ENCODE measurements at regions not wholly inside any gene's neighbourhood (a gene's known extent, or its start where the extent isn't known, plus 50 kb on each side); places are given as distances from the start of the nearest gene placed in this dataset.

GRCh38 chr2:42923580-42924417 is 131.4 kb upstream of the HAAO start:
- no peak overlapping the region for H3K4me3 ChIP-seq (ENCODE audit: low read length)
- H3K9me3 ChIP-seq (ENCODE audit: control insufficient read depth, low read depth, low read length) = peaks cover 4% of the 10 kb centered on the region
- H3K27ac ChIP-seq (ENCODE audit: low read length) = peak overlapping the region; percentile 82
- no peak for DNase-seq
- peaks cover 66% of the 10 kb centered on the region for H3K4me1 ChIP-seq (ENCODE audit: control insufficient read depth, insufficient read depth, low read length)
- WGBS (ENCODE audit: insufficient coverage, low lambda C conversion rate) = no CpG with 5 or more reads among the region's 5 CpGs
- no peaks in the 10 kb centered on the region for H3K36me3 ChIP-seq (ENCODE audit: control insufficient read depth, insufficient read depth, low read length)
- no peaks in the 10 kb centered on the region for H3K27me3 ChIP-seq (ENCODE audit: control insufficient read depth, insufficient read depth, low read length)

- no peak for DNase-seq
- 71% methylated on average over 2 of the region's 6 CpGs for WGBS (ENCODE audit: insufficient coverage, low lambda C conversion rate)
These were observed 130.6 kb upstream of the HAAO start for GRCh38 chr2:42922790-42923579.

GRCh38 chr2:42922293-42922692 is 129.9 kb upstream of the HAAO start:
- Histone ChIP-seq H3K27me3 (ENCODE audit: control insufficient read depth, insufficient read depth, low read length) (no peaks in the 10 kb centered on the region), H3K4me3 (ENCODE audit: low read length) (no peak overlapping the region), H3K4me1 (ENCODE audit: control insufficient read depth, insufficient read depth, low read length) (peaks cover 51% of the 10 kb centered on the region), H3K27ac (ENCODE audit: low read length) (no peak overlapping the region), H3K9me3 (ENCODE audit: control insufficient read depth, low read depth, low read length) (peaks cover 4% of the 10 kb centered on the region), H3K36me3 (ENCODE audit: control insufficient read depth, insufficient read depth, low read length) (no peaks in the 10 kb centered on the region)
- WGBS (ENCODE audit: insufficient coverage, low lambda C conversion rate) = 100% methylated on average over 2 of the region's 2 CpGs
- DNase-seq = no peak

More at GRCh38 chr2:42922790-42923579, 130.6 kb upstream of the HAAO start:
- H3K36me3 ChIP-seq (ENCODE audit: control insufficient read depth, insufficient read depth, low read length) = no peaks in the 10 kb centered on the region
- no peak overlapping the region for H3K27ac ChIP-seq (ENCODE audit: low read length)
- H3K4me3 ChIP-seq (ENCODE audit: low read length) = no peak overlapping the region
- H3K4me1 ChIP-seq (ENCODE audit: control insufficient read depth, insufficient read depth, low read length) = peaks cover 58% of the 10 kb centered on the region
- no peaks in the 10 kb centered on the region for H3K27me3 ChIP-seq (ENCODE audit: control insufficient read depth, insufficient read depth, low read length)
- H3K9me3 ChIP-seq (ENCODE audit: control insufficient read depth, low read depth, low read length) = peaks cover 4% of the 10 kb centered on the region

- peaks cover 4% of the 10 kb centered on the region for H3K9me3 ChIP-seq (ENCODE audit: control insufficient read depth, low read depth, low read length)
- H3K27me3 ChIP-seq (ENCODE audit: control insufficient read depth, insufficient read depth, low read length) = no peaks in the 10 kb centered on the region
- no peaks in the 10 kb centered on the region for H3K36me3 ChIP-seq (ENCODE audit: control insufficient read depth, insufficient read depth, low read length)
- no peak overlapping the region for H3K4me3 ChIP-seq (ENCODE audit: low read length)
- DNase-seq = no peak
- H3K4me1 ChIP-seq (ENCODE audit: control insufficient read depth, insufficient read depth, low read length) = peaks cover 48% of the 10 kb centered on the region
- WGBS (ENCODE audit: insufficient coverage, low lambda C conversion rate) = no CpG with 5 or more reads among the region's 3 CpGs
- H3K27ac ChIP-seq (ENCODE audit: low read length) = no peak overlapping the region
These were observed 129.3 kb upstream of the HAAO start for GRCh38 chr2:42921721-42922120.

- no CpG with 5 or more reads among the region's 4 CpGs for WGBS (ENCODE audit: insufficient coverage, low lambda C conversion rate)
- Histone ChIP-seq H3K4me3 (ENCODE audit: low read length) (no peak overlapping the region), H3K9me3 (ENCODE audit: control insufficient read depth, low read depth, low read length) (peaks cover 4% of the 10 kb centered on the region), H3K27ac (ENCODE audit: low read length) (no peak overlapping the region), H3K27me3 (ENCODE audit: control insufficient read depth, insufficient read depth, low read length) (no peaks in the 10 kb centered on the region), H3K4me1 (ENCODE audit: control insufficient read depth, insufficient read depth, low read length) (peaks cover 42% of the 10 kb centered on the region), H3K36me3 (ENCODE audit: control insufficient read depth, insufficient read depth, low read length) (no peaks in the 10 kb centered on the region)
- DNase-seq = no peak
These were observed 128.8 kb upstream of the HAAO start for GRCh38 chr2:42921147-42921520.

- Histone ChIP-seq H3K9me3 (ENCODE audit: control insufficient read depth, low read depth, low read length) (peaks cover 4% of the 10 kb centered on the region), H3K4me3 (ENCODE audit: low read length) (no peak overlapping the region), H3K27me3 (ENCODE audit: control insufficient read depth, insufficient read depth, low read length) (no peaks in the 10 kb centered on the region), H3K36me3 (ENCODE audit: control insufficient read depth, insufficient read depth, low read length) (no peaks in the 10 kb centered on the region), H3K4me1 (ENCODE audit: control insufficient read depth, insufficient read depth, low read length) (peaks cover 37% of the 10 kb centered on the region), H3K27ac (ENCODE audit: low read length) (no peak overlapping the region)
- no CpG with 5 or more reads among the region's 15 CpGs for WGBS (ENCODE audit: insufficient coverage, low lambda C conversion rate)
- DNase-seq = no peak
These were observed 128.2 kb upstream of the HAAO start for GRCh38 chr2:42920446-42921146.

- no peaks in the 10 kb centered on the region for H3K36me3 ChIP-seq (ENCODE audit: control insufficient read depth, insufficient read depth, low read length)
- H3K4me3 ChIP-seq (ENCODE audit: low read length) = no peak overlapping the region
- WGBS (ENCODE audit: insufficient coverage, low lambda C conversion rate) = 80% methylated on average over 1 of the region's 9 CpGs
- no peak overlapping the region for H3K27ac ChIP-seq (ENCODE audit: low read length)
- H3K9me3 ChIP-seq (ENCODE audit: control insufficient read depth, low read depth, low read length) = no peaks in the 10 kb centered on the region
- H3K4me1 ChIP-seq (ENCODE audit: control insufficient read depth, insufficient read depth, low read length) = peaks cover 24% of the 10 kb centered on the region
- no peak for DNase-seq
- no peaks in the 10 kb centered on the region for H3K27me3 ChIP-seq (ENCODE audit: control insufficient read depth, insufficient read depth, low read length)
These were observed 126.4 kb upstream of the HAAO start for GRCh38 chr2:42918671-42919318.

GRCh38 chr2:42918041-42918440 is 125.7 kb upstream of the HAAO start:
- no peaks in the 10 kb centered on the region for H3K9me3 ChIP-seq (ENCODE audit: control insufficient read depth, low read depth, low read length)
- no peak for DNase-seq
- H3K27ac ChIP-seq (ENCODE audit: low read length) = no peak overlapping the region
- H3K36me3 ChIP-seq (ENCODE audit: control insufficient read depth, insufficient read depth, low read length) = no peaks in the 10 kb centered on the region
- no peaks in the 10 kb centered on the region for H3K27me3 ChIP-seq (ENCODE audit: control insufficient read depth, insufficient read depth, low read length)
- H3K4me3 ChIP-seq (ENCODE audit: low read length) = no peak overlapping the region
- 100% methylated on average over 3 of the region's 13 CpGs for WGBS (ENCODE audit: insufficient coverage, low lambda C conversion rate)
- peaks cover 24% of the 10 kb centered on the region for H3K4me1 ChIP-seq (ENCODE audit: control insufficient read depth, insufficient read depth, low read length)

GRCh38 chr2:42917425-42917927 is 125.1 kb upstream of the HAAO start:
- no peaks in the 10 kb centered on the region for H3K27me3 ChIP-seq (ENCODE audit: control insufficient read depth, insufficient read depth, low read length)
- no peaks in the 10 kb centered on the region for H3K9me3 ChIP-seq (ENCODE audit: control insufficient read depth, low read depth, low read length)
- H3K4me1 ChIP-seq (ENCODE audit: control insufficient read depth, insufficient read depth, low read length) = peaks cover 21% of the 10 kb centered on the region
- no CpG with 5 or more reads among the region's 10 CpGs for WGBS (ENCODE audit: insufficient coverage, low lambda C conversion rate)
- no peak overlapping the region for H3K27ac ChIP-seq (ENCODE audit: low read length)
- DNase-seq = peak in 1 of 2 donors; percentile 54
- H3K4me3 ChIP-seq (ENCODE audit: low read length) = no peak overlapping the region
- H3K36me3 ChIP-seq (ENCODE audit: control insufficient read depth, insufficient read depth, low read length) = no peaks in the 10 kb centered on the region

- no peak for DNase-seq
- Histone ChIP-seq H3K27ac (ENCODE audit: low read length) (no peak overlapping the region), H3K9me3 (ENCODE audit: control insufficient read depth, low read depth, low read length) (no peaks in the 10 kb centered on the region), H3K4me3 (ENCODE audit: low read length) (no peak overlapping the region), H3K27me3 (ENCODE audit: control insufficient read depth, insufficient read depth, low read length) (no peaks in the 10 kb centered on the region), H3K36me3 (ENCODE audit: control insufficient read depth, insufficient read depth, low read length) (no peaks in the 10 kb centered on the region), H3K4me1 (ENCODE audit: control insufficient read depth, insufficient read depth, low read length) (peaks cover 17% of the 10 kb centered on the region)
- 78% methylated on average over 2 of the region's 7 CpGs for WGBS (ENCODE audit: insufficient coverage, low lambda C conversion rate)
These were observed 123.9 kb upstream of the HAAO start for GRCh38 chr2:42916324-42916723.

Data from large intestine (tissue), 3 donors.